ENCODE measurements at regions not wholly inside any gene's neighbourhood (a gene's known extent, or its start where the extent isn't known, plus 50 kb on each side); places are given as distances from the start of the nearest gene placed in this dataset.

DNA sequence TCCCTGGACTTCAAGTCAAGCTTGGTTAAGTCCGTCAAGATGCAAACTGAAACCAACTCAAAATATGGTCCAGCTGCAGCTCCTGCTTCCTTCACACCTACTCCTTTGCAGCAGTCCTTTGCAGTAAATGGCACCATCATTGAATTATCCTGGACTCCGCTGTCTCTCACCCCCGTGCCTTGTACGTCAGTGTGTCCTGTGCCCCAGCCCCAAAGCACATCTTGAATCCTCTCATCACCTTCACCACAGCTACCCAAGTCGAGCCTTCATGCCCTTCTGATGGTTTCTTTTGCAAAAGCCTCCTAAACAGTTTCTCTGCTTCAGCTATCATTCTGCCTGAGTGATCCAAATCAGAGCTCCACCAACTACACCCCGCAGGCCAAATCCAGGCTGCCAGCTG, 88.4 kb upstream of the LEP start:
- Mint-ChIP-seq H3K27ac (no peak overlapping the region), H3K4me1 (ENCODE audit: low read depth) (peaks cover 8% of the 10 kb centered on the region; the same call in 1 of the 2 replicates), H3K27me3 (ENCODE audit: insufficient read depth) (peaks cover 44% of the 10 kb centered on the region), H3K9me3 (no peaks in the 10 kb centered on the region), H3K4me3 (no peak overlapping the region), H3K36me3 (ENCODE audit: low read depth) (no peaks in the 10 kb centered on the region)
- no peak for DNase-seq
- TF ChIP-seq, protein P1, sequence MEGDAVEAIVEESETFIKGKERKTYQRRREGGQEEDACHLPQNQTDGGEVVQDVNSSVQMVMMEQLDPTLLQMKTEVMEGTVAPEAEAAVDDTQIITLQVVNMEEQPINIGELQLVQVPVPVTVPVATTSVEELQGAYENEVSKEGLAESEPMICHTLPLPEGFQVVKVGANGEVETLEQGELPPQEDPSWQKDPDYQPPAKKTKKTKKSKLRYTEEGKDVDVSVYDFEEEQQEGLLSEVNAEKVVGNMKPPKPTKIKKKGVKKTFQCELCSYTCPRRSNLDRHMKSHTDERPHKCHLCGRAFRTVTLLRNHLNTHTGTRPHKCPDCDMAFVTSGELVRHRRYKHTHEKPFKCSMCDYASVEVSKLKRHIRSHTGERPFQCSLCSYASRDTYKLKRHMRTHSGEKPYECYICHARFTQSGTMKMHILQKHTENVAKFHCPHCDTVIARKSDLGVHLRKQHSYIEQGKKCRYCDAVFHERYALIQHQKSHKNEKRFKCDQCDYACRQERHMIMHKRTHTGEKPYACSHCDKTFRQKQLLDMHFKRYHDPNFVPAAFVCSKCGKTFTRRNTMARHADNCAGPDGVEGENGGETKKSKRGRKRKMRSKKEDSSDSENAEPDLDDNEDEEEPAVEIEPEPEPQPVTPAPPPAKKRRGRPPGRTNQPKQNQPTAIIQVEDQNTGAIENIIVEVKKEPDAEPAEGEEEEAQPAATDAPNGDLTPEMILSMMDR (IDR thresholded peaks at IDR 0.05), result no peak

DNA sequence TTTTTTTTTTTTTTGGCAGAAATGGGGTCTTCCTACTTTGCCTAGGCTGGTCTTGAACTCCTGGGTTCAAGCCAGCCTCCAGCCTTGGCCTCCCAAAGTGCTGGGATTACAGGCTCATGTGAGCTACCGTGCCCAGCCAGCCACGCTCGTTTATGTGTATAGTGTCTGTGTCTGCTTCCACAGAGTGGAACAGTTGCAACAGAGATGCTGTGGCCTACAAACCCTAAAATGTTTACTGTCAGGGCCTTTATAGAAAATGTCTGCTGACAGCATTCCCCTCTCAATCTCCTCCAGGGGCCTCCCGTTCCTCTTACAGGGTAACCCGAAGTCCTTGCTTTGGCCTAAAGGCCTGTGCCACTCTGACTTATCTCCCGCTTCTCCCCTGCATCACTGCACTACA, 87.6 kb upstream of the LEP start:
- H3K27ac Mint-ChIP-seq, result no peak overlapping the region
- H3K9me3 Mint-ChIP-seq, result no peaks in the 10 kb centered on the region
- H3K27me3 Mint-ChIP-seq (ENCODE audit: insufficient read depth), result peaks cover 47% of the 10 kb centered on the region
- no peak overlapping the region for H3K4me3 Mint-ChIP-seq
- H3K4me1 Mint-ChIP-seq (ENCODE audit: low read depth), result peaks cover 8% of the 10 kb centered on the region; the same call in 1 of the 2 replicates
- TF ChIP-seq, protein P1 (IDR thresholded peaks at IDR 0.05), result no peak
- DNase-seq, result no peak
- H3K36me3 Mint-ChIP-seq (ENCODE audit: low read depth), result no peaks in the 10 kb centered on the region; the same call in 1 of the 2 replicates

DNA sequence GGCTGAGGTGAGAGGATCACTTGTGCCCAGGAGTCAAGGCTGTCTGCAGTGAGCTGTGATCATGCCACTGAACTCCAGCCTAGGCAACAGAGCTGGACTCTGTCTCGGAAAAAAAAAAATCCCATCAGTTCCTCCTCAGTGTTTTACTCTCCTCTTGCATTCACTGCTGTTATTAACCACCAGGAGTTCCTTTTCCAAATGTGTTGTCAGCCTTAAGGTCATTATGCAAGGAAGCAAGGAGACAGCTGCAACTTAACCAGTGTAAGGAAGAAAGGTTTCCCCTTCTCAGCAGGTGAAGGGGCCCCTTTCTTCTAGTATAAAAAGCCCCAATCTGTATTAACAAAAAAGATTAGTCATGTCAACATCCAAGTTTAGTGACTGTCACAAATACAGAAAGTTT, 86.6 kb upstream of the LEP start:
- peaks cover 53% of the 10 kb centered on the region for H3K27me3 Mint-ChIP-seq (ENCODE audit: insufficient read depth)
- no peak overlapping the region for H3K4me3 Mint-ChIP-seq
- TF ChIP-seq, protein P1 (IDR thresholded peaks at IDR 0.05), result no peak; the same call in 1 of the 2 replicates
- no peak overlapping the region for H3K27ac Mint-ChIP-seq
- H3K4me1 Mint-ChIP-seq (ENCODE audit: low read depth), result peaks cover 8% of the 10 kb centered on the region; the same call in 1 of the 2 replicates
- no peak for DNase-seq
- no peaks in the 10 kb centered on the region for H3K9me3 Mint-ChIP-seq
- no peaks in the 10 kb centered on the region; the same call in 1 of the 2 replicates for H3K36me3 Mint-ChIP-seq (ENCODE audit: low read depth)

DNA sequence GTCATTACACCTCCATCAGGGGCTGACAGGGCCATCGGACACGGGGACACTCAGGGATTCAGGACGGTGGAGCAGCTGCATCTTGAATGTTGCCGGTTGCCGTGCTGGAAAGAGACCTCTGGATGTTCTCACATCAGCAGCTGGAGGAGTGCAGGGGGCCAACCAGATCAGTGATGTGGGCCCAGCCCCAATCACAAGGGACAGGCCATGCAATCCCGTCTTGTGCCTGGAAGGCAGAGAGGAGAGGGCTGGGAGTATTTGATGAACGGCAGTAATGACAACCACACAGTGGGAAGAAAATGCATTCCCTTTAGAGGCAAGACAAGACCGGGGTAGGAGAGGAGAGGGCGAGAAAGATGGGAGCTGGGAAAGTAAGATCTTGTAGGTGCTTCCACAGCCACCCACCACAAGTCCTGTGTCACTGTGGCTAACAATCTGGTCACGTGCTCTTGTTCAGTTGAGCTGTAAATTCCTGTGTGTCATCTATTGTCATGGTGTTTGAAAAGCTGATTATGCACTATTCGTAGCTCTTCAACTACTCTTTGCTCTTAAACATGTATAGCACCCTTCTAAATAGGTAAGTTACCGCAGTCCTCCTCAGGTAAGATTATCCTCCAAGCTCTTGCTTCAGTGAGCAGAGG, 85.9 kb upstream of the LEP start:
- Mint-ChIP-seq H3K4me3 (no peak overlapping the region), H3K36me3 (ENCODE audit: low read depth) (no peaks in the 10 kb centered on the region; the same call in 1 of the 2 replicates), H3K4me1 (ENCODE audit: low read depth) (peaks cover 8% of the 10 kb centered on the region; the same call in 1 of the 2 replicates), H3K27me3 (ENCODE audit: insufficient read depth) (peaks cover 55% of the 10 kb centered on the region), H3K9me3 (no peaks in the 10 kb centered on the region), H3K27ac (no peak overlapping the region)
- TF ChIP-seq, protein P1 (IDR thresholded peaks at IDR 0.05), result no peak
- no peak for DNase-seq

DNA sequence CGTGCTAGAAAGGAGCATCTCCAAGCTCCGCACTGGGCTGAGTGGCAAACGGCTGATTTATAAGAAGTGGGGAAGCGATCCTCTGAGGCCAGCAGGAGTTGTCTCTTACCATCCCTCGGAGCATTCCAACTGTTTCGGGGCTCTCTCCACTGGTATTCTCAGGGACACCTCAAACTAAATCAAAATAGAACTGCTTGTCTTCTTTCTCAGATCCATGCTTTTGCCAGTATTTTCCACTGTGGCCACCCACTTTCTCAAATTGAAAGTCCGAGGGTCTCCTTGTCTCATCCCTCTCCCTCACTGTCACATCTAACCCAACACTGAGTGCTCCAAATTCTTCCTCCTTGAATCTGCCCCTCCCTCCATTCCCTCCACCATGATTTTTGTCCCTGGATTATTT, 83.2 kb upstream of the LEP start:
- Mint-ChIP-seq H3K9me3 (no peaks in the 10 kb centered on the region), H3K4me1 (ENCODE audit: low read depth) (peaks cover 17% of the 10 kb centered on the region), H3K27me3 (ENCODE audit: insufficient read depth) (peaks cover 43% of the 10 kb centered on the region), H3K36me3 (ENCODE audit: low read depth) (no peaks in the 10 kb centered on the region; the same call in 1 of the 2 replicates), H3K27ac (no peak overlapping the region), H3K4me3 (no peak overlapping the region)
- DNase-seq, result no peak
- TF ChIP-seq, protein P1 (IDR thresholded peaks at IDR 0.05), result no peak

Measured in HFFc6 (cell line).